NCI-H128 (cell line): ENCODE measurements at regions not wholly inside any gene's neighbourhood (a gene's known extent, or its start where the extent isn't known, plus 50 kb on each side); places are given as distances from the start of the nearest gene placed in this dataset.

ENCODE experiments used
- DNase-seq: peaks from one replicate; lab custom pipeline; 2025; ENCODE audit not compliant: unreplicated experiment; lab: John Stamatoyannopoulos, UW

GRCh38 chr3:113051787-113052186 is 61.0 kb downstream of the GTPBP8 start:
- DNase-seq, result no peak

- no peak for DNase-seq
These were observed 62.4 kb downstream of the GTPBP8 start for GRCh38 chr3:113053169-113053568.

GRCh38 chr3:113054552-113054951 is 63.8 kb downstream of the GTPBP8 start:
- no peak for DNase-seq

GRCh38 chr3:113055201-113055600 is 64.4 kb downstream of the GTPBP8 start:
- DNase-seq, result no peak

GRCh38 chr3:113055961-113056360 is 65.2 kb downstream of the GTPBP8 start:
- DNase-seq, result no peak

- no peak for DNase-seq
These were observed 66.3 kb downstream of the GTPBP8 start for GRCh38 chr3:113057117-113057516.

- no peak for DNase-seq
These were observed 67.4 kb downstream of the GTPBP8 start for GRCh38 chr3:113058188-113058587.

- DNase-seq, result no peak
These were observed 71.9 kb downstream of the GTPBP8 start for GRCh38 chr3:113062705-113063104.

- DNase-seq, result no peak
These were observed 72.5 kb downstream of the GTPBP8 start for GRCh38 chr3:113063126-113063894.

- no peak for DNase-seq
These were observed 73.4 kb downstream of the GTPBP8 start for GRCh38 chr3:113064183-113064582.

GRCh38 chr3:113065336-113065735 is 74.6 kb downstream of the GTPBP8 start:
- no peak for DNase-seq

- no peak for DNase-seq
These were observed 79.4 kb downstream of the GTPBP8 start for GRCh38 chr3:113070072-113070640.

GRCh38 chr3:113070681-113071113 is 79.9 kb downstream of the GTPBP8 start:
- no peak for DNase-seq

- DNase-seq, result no peak
These were observed 84.8 kb downstream of the GTPBP8 start for GRCh38 chr3:113075588-113075987.

GRCh38 chr3:113079218-113079961 is 88.6 kb downstream of the GTPBP8 start:
- DNase-seq, result no peak

- DNase-seq, result no peak
These were observed 94.0 kb downstream of the GTPBP8 start for GRCh38 chr3:113084777-113085176.

- no peak for DNase-seq
These were observed 96.0 kb downstream of the GTPBP8 start for GRCh38 chr3:113086560-113087461.

GRCh38 chr3:113088616-113089015 is 97.8 kb downstream of the GTPBP8 start:
- no peak for DNase-seq

- DNase-seq, result no peak
These were observed 100.6 kb downstream of the GTPBP8 start for GRCh38 chr3:113091417-113091816.

GRCh38 chr3:113092746-113093145 is 102.0 kb downstream of the GTPBP8 start:
- DNase-seq, result no peak
